NCI-H1417 treated with DMSO at 0.1 percent for 48 hours (cell line): ENCODE measurements at regions not wholly inside any gene's neighbourhood (a gene's known extent, or its start where the extent isn't known, plus 50 kb on each side); places are given as distances from the start of the nearest gene placed in this dataset.

ENCODE experiments used
- DNase-seq: peaks from one replicate; lab custom pipeline; 2025; lab: John Stamatoyannopoulos, UW

- no peak for DNase-seq
Observed at GRCh38 chr5:129341306-129341705, 118.8 kb upstream of the ADAMTS19 start.

DNA sequence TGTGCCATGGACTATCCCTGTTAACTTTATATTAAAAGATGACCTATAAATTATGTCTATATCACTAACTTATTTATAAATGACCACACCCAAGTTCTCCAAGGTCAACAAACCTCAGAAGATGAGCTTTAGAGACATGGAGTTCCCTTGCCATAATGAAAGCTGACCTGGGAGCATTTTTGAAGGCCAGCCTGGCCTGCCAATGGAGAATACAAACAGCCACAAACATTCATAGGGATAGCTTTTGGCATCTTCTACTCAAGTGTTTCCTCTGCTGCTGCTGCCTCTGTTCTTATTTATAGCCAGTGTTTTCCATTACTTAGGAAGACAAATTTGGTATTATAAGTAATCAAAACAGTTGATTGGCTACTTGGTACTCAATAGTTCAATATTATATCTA, 117.3 kb upstream of the ADAMTS19 start:
- DNase-seq, result no peak

GRCh38 chr5:129345213-129345924, 114.7 kb upstream of the ADAMTS19 start:
- no peak for DNase-seq

GRCh38 chr5:129356846-129357245, 103.3 kb upstream of the ADAMTS19 start:
- DNase-seq, result no peak

DNA sequence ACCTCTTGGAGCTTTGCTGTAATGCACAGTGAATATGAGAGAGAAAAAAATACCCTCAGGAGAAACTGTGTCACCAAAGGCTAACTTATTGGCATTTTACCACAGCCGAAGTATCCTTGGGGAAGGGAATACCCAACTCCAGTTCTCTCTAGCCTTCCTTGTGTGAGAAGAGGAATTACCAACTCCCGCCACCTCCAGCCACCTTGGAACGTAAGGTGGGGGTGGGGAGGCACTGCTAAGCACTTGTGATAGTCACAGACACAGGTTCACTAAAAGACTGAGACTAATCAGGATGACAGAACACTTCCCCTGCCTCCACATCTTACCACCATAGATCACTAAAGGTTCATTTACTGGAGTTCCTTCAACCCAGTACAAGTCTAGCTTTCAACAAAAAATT, 102.0 kb upstream of the ADAMTS19 start:
- no peak for DNase-seq

DNA sequence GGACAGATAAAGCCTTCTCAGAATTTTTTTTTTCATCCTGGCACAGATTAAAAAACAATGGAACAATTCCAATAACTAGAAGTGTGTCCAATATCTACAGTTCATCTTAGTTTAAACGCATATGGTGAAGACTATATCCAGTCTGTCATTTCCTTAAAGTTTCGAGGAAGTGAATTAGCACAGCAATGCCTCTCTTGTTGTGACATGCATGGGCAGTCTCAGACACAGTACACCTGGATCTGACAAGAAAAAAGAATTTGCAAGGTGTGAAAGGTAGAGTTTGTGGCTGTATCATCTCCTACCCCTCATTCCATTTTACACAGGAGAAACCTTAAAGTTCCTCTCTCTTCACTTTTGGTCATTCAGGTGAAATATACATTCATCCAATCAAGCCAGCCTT, 100.6 kb upstream of the ADAMTS19 start:
- DNase-seq, result no peak

DNA sequence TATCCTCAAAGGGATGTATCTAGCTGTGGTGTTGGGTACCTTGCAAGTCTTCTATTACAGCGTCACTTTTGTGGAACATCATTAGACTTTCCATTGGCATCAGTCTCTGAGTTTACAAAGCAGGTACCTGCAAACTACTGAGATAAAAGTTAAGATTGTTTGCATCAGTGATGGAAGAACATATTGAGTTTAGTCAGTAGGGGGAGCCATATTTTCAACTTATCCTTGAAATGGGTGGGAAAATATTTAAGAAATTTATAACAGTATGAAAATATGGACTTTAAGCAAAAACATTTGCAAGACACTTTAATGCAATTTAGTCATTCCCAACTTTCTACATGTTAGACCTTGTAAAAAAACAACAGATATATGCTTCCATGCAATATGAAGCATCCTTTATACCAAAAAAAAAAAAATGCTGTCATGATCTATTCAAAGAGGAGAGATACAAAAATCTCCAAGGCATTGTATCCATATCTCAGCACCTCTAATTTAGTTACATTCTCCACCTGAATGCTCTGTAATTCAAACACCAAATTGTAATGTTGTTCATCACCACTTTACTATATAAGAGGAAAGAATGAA, 98.6 kb upstream of the ADAMTS19 start:
- DNase-seq, result no peak

GRCh38 chr5:129362456-129362855, 97.6 kb upstream of the ADAMTS19 start:
- DNase-seq, result no peak

- no peak for DNase-seq
Observed at GRCh38 chr5:129363991-129364390, 96.1 kb upstream of the ADAMTS19 start.

- no peak for DNase-seq
Observed at GRCh38 chr5:129367883-129368282, 92.2 kb upstream of the ADAMTS19 start.

- DNase-seq, result no peak
Observed at GRCh38 chr5:129372025-129372424, 88.1 kb upstream of the ADAMTS19 start.

GRCh38 chr5:129377504-129377903, 82.6 kb upstream of the ADAMTS19 start:
- peak; percentile 1 for DNase-seq

DNA sequence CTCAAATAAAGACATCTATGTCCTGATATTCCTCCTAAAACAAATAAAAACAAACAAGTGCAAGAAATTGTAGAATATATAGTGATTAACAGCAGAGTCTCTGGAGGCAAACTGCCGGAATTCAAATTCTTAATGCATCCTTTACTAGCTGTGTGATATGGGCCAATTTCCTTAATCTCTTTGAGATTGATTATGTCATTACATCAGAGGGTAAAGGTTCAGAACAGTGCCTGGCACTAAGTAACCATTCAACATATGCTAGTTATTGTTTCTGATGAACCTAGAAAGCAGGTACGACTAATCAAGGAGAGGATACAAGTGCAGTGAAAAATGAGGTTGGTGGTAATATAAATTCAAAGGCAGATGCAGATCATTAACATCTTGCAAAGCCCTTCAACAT, 81.1 kb upstream of the ADAMTS19 start:
- DNase-seq, result no peak

DNA sequence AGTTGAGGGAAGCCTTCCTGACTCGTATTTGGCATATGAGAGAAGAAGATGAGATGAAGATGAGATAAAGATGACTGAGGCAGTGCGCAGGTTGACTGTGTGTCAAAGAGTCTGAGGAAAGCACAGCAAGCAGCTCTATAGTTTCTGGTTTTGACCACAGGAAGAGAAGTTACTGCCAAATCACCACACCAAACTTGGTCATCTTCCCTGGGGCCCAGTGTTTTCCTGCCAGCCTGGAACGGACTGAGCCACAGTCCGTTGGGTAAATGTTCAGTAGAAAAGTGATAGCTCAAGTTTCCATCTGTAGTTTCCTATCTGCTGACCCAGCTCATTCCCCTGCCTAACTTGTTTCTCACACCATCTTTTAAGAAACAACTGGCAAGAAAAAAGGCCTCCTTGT, 80.7 kb upstream of the ADAMTS19 start:
- DNase-seq, result no peak

DNA sequence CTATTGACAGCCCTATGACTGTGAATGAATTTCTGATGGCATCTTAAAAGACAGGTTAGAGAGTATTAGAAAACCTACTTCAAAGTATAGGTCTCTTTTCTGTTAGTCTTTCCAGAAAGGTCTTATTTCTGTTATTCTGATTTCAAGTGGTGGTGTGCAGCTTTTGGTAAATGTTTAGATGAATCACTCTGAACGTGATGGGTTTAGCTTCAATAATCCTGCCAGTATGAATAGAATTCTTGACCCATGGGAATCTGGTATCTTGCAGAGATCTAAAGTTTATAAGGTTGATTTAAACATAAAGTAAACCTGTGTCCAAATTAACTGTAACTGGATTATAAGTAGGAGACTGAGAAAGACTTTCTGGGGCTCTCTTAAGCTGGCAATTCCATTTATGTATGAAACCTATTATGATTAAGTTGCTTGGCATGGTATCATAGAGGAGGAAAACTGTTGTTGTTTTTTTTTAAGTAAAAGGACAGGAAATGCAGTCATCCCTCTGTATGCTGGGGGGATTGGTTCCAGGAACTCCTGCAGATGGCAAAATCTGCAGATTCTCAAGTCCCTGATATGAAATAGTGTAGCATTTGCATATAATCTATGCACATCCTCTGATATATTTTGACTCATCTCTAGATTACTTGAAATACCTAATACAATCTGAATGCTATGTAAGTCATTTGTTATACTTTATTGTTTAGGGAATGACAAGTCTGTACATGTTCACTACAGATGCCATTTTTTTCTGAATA, 77.0 kb upstream of the ADAMTS19 start:
- no peak for DNase-seq

DNA sequence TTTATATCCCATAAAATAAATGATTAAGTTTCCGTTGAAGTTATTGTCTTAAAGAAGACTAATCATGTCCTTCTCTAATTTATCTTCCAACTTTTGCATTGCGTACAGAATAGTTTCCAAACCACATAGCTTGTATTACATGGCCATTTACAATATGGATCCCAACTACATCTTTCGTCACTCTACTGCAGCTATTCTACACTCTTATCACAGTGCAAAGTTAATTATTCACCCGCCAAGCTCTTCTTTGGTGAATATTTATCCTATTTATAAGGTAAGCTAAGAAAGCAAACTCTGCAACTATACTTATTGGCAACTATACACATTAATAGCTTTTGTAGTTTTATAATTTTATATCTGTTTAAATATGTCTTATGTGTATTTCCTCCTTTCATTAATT, 75.9 kb upstream of the ADAMTS19 start:
- no peak for DNase-seq

DNA sequence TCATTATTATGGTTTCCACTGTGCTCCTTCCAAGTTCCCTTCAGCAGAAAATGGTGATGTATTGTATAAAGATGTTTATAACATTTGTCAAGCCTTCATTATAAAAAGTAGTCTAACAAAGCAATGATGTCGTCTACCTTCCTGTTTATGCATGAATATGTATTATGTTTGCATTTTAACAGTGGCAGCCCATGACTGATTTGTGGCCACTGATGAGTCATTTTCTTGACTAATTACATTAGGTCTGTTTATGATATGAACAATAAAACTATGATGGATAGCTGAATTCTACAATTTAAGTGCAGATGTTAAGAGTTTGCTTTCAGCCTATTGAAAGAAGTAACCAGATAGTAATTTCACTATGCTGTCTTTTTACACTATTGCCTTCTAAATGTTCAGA, 75.4 kb upstream of the ADAMTS19 start:
- no peak for DNase-seq

DNA sequence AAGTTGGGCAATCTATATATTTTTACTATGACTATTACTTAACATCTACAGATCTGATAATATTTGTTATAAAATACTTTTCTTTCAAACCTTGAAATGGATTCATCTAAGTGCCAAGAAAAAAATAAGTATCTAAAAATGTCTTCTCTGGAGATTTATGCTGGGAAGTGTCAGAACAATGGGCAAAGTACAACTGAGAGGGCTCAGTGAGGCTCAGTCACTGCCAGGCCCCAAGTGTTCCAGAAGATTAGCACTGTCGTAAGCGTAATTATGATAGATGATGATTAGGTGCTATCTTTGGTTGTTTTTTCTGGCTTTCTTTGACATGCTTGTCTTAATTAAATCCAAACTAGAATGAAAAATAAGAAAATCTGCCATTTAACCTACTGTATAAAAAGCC, 72.2 kb upstream of the ADAMTS19 start:
- no peak for DNase-seq

DNA sequence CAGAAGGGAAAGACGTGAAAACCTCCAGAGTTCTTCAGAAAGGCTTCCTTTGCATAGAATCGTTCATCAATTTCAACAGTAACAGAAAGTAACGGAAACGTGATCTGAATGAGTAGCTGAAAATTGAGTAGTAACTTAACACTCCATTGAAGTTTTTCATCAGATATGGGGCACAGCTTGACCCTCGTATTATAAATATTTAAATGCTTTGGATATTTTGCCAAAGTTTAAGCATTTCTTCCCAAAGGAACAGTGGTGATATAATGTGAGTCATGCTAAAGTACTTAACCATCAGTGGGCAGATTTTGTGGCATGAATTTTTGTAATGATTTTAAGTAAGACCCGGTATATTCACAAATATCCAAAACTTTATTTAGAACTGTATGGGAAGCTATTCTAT, 67.4 kb upstream of the ADAMTS19 start:
- no peak for DNase-seq

GRCh38 chr5:129395247-129395646, 64.9 kb upstream of the ADAMTS19 start:
- DNase-seq, result no peak

- DNase-seq, result no peak
Observed at GRCh38 chr5:129398026-129398678, 61.9 kb upstream of the ADAMTS19 start.

DNA sequence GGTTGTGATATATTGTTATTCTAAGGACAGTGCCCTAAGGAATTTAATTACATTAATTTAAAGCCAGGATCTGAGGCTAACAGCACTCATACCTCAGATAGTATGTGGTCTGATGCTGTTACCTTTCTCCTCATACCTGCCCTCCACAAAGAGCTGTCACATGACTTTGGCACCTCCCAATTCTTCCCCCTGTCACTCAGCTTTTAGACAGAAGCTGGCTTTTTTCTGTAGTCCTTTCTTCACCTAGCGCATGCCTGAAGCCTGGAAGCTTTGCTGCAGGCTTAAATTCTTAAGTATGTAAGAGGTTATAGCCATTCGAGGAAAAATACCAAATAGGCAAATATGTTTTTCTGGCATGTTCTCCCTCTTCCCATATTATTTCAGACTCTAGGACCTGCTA, 61.0 kb upstream of the ADAMTS19 start:
- no peak for DNase-seq
